Kidney epithelial cell (primary cell): ENCODE measurements at regions not wholly inside any gene's neighbourhood (a gene's known extent, or its start where the extent isn't known, plus 50 kb on each side); places are given as distances from the start of the nearest gene placed in this dataset.

Experiments used
- DNase-seq: peaks from one replicate; pipeline ENCODE4 v3.0.0-alpha.2; 2010; ENCODE audit warnings: low read depth
- H3K27me3 ChIP-seq: 2 replicates; pipeline ENCODE4 v1.6.0; 2011; ENCODE audit warnings: low read length; ENCODE audit not compliant: control insufficient read depth, insufficient read depth
- H3K36me3 ChIP-seq: 2 replicates; pipeline ENCODE4 v1.5.1; 2011; ENCODE audit warnings: low read length; ENCODE audit not compliant: control insufficient read depth, insufficient read depth
- H3K4me3 ChIP-seq: 2 replicates; pipeline ENCODE4 v1.5.1; 2011; ENCODE audit warnings: low read depth, mild to moderate bottlenecking, control low read depth, low read length
- TF ChIP-seq, protein P1 (sequence below): IDR thresholded peaks from 2 replicates; pipeline ENCODE4 v1.5.1; 2011; ENCODE audit warnings: mild to moderate bottlenecking, moderate library complexity, low read length, control low read depth, inconsistent platforms; ENCODE audit not compliant: insufficient read depth, poor library complexity, severe bottlenecking

DNA sequence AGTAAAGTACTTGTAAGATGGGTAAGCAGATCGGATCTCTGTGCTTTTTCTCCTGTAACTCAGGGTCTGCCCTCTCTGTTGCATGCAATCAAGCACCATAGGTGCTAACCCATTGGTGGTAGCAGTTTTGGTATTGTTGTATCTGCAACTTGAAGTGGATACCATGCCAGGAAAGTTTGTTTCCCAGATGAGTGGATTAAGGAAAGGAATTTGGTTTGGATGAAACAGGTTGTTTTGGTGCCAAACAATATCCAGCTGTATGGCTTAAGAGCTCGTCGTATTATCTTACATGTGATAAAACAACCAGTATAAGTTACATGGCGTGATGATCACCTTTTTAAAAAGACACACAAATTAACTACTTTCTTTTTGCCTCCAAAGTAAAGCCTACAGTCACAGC lies 280.9 kb upstream of the TENM3 start:
- DNase-seq, result no peak
- no peaks in the 10 kb centered on the region for H3K36me3 ChIP-seq
- H3K4me3 ChIP-seq, result no peak overlapping the region
- H3K27me3 ChIP-seq, result no peaks in the 10 kb centered on the region
- TF ChIP-seq, protein P1, sequence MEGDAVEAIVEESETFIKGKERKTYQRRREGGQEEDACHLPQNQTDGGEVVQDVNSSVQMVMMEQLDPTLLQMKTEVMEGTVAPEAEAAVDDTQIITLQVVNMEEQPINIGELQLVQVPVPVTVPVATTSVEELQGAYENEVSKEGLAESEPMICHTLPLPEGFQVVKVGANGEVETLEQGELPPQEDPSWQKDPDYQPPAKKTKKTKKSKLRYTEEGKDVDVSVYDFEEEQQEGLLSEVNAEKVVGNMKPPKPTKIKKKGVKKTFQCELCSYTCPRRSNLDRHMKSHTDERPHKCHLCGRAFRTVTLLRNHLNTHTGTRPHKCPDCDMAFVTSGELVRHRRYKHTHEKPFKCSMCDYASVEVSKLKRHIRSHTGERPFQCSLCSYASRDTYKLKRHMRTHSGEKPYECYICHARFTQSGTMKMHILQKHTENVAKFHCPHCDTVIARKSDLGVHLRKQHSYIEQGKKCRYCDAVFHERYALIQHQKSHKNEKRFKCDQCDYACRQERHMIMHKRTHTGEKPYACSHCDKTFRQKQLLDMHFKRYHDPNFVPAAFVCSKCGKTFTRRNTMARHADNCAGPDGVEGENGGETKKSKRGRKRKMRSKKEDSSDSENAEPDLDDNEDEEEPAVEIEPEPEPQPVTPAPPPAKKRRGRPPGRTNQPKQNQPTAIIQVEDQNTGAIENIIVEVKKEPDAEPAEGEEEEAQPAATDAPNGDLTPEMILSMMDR, result no peak

- no peaks in the 10 kb centered on the region for H3K27me3 ChIP-seq
- TF ChIP-seq, protein P1, result no peak
- H3K4me3 ChIP-seq, result no peak overlapping the region
- H3K36me3 ChIP-seq, result no peaks in the 10 kb centered on the region
- no peak for DNase-seq
Observed at GRCh38 chr4:181964731-181965130, 278.5 kb upstream of the TENM3 start.

GRCh38 chr4:181966104-181966551 lies 277.1 kb upstream of the TENM3 start:
- no peak overlapping the region for H3K4me3 ChIP-seq
- DNase-seq, result no peak
- no peaks in the 10 kb centered on the region for H3K36me3 ChIP-seq
- H3K27me3 ChIP-seq, result no peaks in the 10 kb centered on the region
- TF ChIP-seq, protein P1, result no peak

GRCh38 chr4:181967401-181967800 lies 275.8 kb upstream of the TENM3 start:
- H3K36me3 ChIP-seq, result no peaks in the 10 kb centered on the region
- DNase-seq, result no peak
- TF ChIP-seq, protein P1, result no peak
- H3K27me3 ChIP-seq, result no peaks in the 10 kb centered on the region
- no peak overlapping the region for H3K4me3 ChIP-seq

- TF ChIP-seq, protein P1, result no peak
- no peak for DNase-seq
- H3K36me3 ChIP-seq, result no peaks in the 10 kb centered on the region
- H3K4me3 ChIP-seq, result no peak overlapping the region
- H3K27me3 ChIP-seq, result no peaks in the 10 kb centered on the region
Observed at GRCh38 chr4:181968371-181968770, 274.8 kb upstream of the TENM3 start.

GRCh38 chr4:181969151-181969550 lies 274.1 kb upstream of the TENM3 start:
- DNase-seq, result no peak
- H3K27me3 ChIP-seq, result no peaks in the 10 kb centered on the region
- TF ChIP-seq, protein P1, result no peak
- H3K4me3 ChIP-seq, result no peak overlapping the region
- H3K36me3 ChIP-seq, result no peaks in the 10 kb centered on the region
